ENCODE measurements at regions not wholly inside any gene's neighbourhood (a gene's known extent, or its start where the extent isn't known, plus 50 kb on each side); places are given as distances from the start of the nearest gene placed in this dataset.

DNA sequence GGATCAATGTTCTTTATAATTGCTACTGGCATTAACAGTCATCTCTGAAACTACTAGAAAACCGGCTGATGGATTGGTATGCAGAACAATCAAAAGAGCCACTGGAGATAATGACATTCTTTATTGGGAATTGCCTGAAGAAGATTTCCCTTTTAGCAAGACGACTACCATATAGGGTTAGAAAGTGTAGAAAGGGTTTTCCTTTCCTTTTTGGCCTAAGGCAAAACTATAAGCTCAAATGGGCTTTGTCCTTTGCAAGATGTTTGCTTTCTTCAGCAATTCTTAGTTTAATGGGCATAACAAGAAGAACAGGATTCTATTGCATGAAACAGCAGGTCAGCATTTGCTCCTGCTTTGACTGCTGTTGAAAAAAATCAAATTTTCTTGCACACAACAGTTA, 214.2 kb upstream of the PCDH10 start:
- no peak for DNase-seq (ENCODE audit: low read depth in 1 of 2, low spot score in 1 of 2)
- TF ChIP-seq, protein P1, sequence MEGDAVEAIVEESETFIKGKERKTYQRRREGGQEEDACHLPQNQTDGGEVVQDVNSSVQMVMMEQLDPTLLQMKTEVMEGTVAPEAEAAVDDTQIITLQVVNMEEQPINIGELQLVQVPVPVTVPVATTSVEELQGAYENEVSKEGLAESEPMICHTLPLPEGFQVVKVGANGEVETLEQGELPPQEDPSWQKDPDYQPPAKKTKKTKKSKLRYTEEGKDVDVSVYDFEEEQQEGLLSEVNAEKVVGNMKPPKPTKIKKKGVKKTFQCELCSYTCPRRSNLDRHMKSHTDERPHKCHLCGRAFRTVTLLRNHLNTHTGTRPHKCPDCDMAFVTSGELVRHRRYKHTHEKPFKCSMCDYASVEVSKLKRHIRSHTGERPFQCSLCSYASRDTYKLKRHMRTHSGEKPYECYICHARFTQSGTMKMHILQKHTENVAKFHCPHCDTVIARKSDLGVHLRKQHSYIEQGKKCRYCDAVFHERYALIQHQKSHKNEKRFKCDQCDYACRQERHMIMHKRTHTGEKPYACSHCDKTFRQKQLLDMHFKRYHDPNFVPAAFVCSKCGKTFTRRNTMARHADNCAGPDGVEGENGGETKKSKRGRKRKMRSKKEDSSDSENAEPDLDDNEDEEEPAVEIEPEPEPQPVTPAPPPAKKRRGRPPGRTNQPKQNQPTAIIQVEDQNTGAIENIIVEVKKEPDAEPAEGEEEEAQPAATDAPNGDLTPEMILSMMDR (IDR thresholded peaks at IDR 0.05; ENCODE audit: insufficient read depth, low read length), result no peak
- TF ChIP-seq, protein P2, sequence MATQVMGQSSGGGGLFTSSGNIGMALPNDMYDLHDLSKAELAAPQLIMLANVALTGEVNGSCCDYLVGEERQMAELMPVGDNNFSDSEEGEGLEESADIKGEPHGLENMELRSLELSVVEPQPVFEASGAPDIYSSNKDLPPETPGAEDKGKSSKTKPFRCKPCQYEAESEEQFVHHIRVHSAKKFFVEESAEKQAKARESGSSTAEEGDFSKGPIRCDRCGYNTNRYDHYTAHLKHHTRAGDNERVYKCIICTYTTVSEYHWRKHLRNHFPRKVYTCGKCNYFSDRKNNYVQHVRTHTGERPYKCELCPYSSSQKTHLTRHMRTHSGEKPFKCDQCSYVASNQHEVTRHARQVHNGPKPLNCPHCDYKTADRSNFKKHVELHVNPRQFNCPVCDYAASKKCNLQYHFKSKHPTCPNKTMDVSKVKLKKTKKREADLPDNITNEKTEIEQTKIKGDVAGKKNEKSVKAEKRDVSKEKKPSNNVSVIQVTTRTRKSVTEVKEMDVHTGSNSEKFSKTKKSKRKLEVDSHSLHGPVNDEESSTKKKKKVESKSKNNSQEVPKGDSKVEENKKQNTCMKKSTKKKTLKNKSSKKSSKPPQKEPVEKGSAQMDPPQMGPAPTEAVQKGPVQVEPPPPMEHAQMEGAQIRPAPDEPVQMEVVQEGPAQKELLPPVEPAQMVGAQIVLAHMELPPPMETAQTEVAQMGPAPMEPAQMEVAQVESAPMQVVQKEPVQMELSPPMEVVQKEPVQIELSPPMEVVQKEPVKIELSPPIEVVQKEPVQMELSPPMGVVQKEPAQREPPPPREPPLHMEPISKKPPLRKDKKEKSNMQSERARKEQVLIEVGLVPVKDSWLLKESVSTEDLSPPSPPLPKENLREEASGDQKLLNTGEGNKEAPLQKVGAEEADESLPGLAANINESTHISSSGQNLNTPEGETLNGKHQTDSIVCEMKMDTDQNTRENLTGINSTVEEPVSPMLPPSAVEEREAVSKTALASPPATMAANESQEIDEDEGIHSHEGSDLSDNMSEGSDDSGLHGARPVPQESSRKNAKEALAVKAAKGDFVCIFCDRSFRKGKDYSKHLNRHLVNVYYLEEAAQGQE (IDR thresholded peaks at IDR 0.05; ENCODE audit: insufficient replicate concordance, low read depth), result no peak
- TF ChIP-seq SPI1 (IDR thresholded peaks at IDR 0.05; ENCODE audit: borderline replicate concordance, low read depth), result no peak
- TF ChIP-seq GABPA (IDR thresholded peaks at IDR 0.05; ENCODE audit: low read depth), result no peak
- TF ChIP-seq POLR2AphosphoS5 (IDR thresholded peaks at IDR 0.05; ENCODE audit: low read depth), result no peak
- no peaks in the 10 kb centered on the region for H3K27me3 ChIP-seq (ENCODE audit: insufficient read depth, poor library complexity, severe bottlenecking)
- no peak overlapping the region for H3K27ac ChIP-seq (replicated peaks)
- H3K4me3 ChIP-seq (replicated peaks; ENCODE audit: insufficient read depth, low read length), result no peak overlapping the region

DNA sequence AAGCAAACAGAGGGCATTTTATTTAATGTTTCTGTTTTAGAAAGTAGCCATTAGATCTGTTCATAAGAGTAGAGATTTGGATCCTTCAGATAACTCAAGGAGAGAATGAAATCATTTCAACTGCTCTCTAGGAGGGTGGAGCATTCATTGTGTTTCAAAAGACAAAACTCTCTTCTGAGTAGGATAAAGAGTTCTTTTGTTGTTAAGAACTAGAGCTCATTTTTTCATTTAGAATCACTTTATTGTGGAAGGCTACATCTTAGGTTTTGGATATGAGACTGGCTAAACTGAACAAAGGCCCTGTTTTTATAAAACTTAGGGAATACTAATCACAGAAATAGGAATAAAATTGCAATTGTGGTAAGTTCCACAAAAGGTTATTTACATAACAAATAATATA, 193.9 kb upstream of the PCDH10 start:
- DNase-seq (ENCODE audit: low read depth in 1 of 2, low spot score in 1 of 2), result no peak
- Histone ChIP-seq H3K4me3 (replicated peaks; ENCODE audit: insufficient read depth, low read length) (no peak overlapping the region), H3K27ac (replicated peaks) (no peak overlapping the region), H3K27me3 (ENCODE audit: insufficient read depth, poor library complexity, severe bottlenecking) (no peaks in the 10 kb centered on the region)
- TF ChIP-seq, protein P2 (IDR thresholded peaks at IDR 0.05; ENCODE audit: insufficient replicate concordance, low read depth), result no peak
- TF ChIP-seq POLR2AphosphoS5 (IDR thresholded peaks at IDR 0.05; ENCODE audit: low read depth), result no peak
- no peak for TF ChIP-seq GABPA (IDR thresholded peaks at IDR 0.05; ENCODE audit: low read depth)
- TF ChIP-seq, protein P1 (IDR thresholded peaks at IDR 0.05; ENCODE audit: insufficient read depth, low read length), result no peak
- no peak for TF ChIP-seq SPI1 (IDR thresholded peaks at IDR 0.05; ENCODE audit: borderline replicate concordance, low read depth)

DNA sequence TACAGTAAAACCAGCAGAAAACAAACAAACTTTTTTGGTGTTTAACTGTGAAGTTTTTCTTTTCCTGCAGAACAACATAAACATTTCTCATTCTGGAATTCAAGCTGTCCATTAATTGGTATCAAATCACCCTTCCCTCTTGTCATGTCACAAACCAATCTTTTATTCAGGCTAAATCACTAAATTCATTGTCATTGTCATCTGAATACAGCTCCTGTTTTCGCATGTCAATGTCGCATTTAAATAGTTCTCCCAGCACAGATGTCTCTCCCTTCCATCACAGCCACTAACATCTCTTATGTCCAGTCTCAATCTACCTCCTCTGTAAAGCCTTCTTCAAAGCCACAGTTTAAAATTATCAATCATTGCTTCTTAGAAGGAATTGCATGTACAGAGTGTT, 192.1 kb upstream of the PCDH10 start:
- TF ChIP-seq SPI1 (IDR thresholded peaks at IDR 0.05; ENCODE audit: borderline replicate concordance, low read depth), result no peak
- TF ChIP-seq, protein P1 (IDR thresholded peaks at IDR 0.05; ENCODE audit: insufficient read depth, low read length), result no peak
- TF ChIP-seq, protein P2 (IDR thresholded peaks at IDR 0.05; ENCODE audit: insufficient replicate concordance, low read depth), result no peak
- no peak for TF ChIP-seq GABPA (IDR thresholded peaks at IDR 0.05; ENCODE audit: low read depth)
- no peak for TF ChIP-seq POLR2AphosphoS5 (IDR thresholded peaks at IDR 0.05; ENCODE audit: low read depth)
- no peak overlapping the region for H3K4me3 ChIP-seq (replicated peaks; ENCODE audit: insufficient read depth, low read length)
- H3K27me3 ChIP-seq (ENCODE audit: insufficient read depth, poor library complexity, severe bottlenecking), result no peaks in the 10 kb centered on the region
- no peak for DNase-seq (ENCODE audit: low read depth in 1 of 2, low spot score in 1 of 2)
- H3K27ac ChIP-seq (replicated peaks), result no peak overlapping the region
